ENCODE measurements at regions not wholly inside any gene's neighbourhood (a gene's known extent, or its start where the extent isn't known, plus 50 kb on each side); places are given as distances from the start of the nearest gene placed in this dataset.

GRCh38 chr4:8748236-8748575 lies 123.4 kb downstream of the HMX1 start:
- H3K4me3 ChIP-seq (ENCODE audit: low read depth, low read length) = no peak overlapping the region
- DNase-seq (ENCODE audit: low read depth) = no peak
- TF ChIP-seq CTCF (IDR thresholded peaks at IDR 0.05; ENCODE audit: insufficient read depth, low read depth, low read length) = no peak

DNA sequence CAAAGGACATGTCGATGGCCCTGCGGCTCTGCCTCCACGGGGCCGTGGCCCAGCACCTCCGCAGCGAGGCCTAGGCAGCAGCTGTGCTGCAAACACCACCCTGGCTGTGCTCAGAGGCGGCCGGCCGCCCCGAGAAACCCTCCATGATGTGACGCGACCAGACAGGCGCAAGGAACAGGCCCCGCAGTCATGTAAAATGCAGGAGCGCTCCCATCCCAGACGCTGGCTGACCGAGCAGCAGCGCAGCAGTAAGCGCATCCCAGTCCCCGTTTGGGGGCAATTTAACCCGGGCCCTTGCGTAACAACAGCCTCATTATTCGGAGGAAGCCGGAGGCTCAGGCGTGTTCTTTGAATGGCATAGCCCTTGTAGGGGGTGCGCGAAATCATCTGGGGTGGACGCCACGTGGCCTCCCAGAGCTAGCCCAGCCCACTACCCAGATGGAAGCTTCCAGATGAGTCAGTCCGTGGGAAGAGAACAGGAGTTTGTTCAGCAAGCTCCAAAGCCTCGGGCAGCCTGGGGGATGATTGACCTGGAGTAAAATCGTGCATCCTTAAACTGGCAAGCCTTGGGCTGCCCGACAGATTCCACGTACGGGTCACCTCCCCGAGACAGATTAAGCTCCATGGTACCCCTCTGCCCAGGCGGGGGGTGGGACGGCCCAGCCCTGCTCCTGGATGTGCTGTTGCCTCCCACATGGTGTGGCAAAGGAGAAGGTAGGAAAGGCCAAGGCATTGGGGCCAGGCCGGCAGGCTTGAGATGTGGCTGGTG lies 124.0 kb downstream of the HMX1 start:
- TF ChIP-seq CTCF (IDR thresholded peaks at IDR 0.05; ENCODE audit: insufficient read depth, low read depth, low read length) = no peak
- H3K4me3 ChIP-seq (ENCODE audit: low read depth, low read length) = no peak overlapping the region
- no peak for DNase-seq (ENCODE audit: low read depth)

DNA sequence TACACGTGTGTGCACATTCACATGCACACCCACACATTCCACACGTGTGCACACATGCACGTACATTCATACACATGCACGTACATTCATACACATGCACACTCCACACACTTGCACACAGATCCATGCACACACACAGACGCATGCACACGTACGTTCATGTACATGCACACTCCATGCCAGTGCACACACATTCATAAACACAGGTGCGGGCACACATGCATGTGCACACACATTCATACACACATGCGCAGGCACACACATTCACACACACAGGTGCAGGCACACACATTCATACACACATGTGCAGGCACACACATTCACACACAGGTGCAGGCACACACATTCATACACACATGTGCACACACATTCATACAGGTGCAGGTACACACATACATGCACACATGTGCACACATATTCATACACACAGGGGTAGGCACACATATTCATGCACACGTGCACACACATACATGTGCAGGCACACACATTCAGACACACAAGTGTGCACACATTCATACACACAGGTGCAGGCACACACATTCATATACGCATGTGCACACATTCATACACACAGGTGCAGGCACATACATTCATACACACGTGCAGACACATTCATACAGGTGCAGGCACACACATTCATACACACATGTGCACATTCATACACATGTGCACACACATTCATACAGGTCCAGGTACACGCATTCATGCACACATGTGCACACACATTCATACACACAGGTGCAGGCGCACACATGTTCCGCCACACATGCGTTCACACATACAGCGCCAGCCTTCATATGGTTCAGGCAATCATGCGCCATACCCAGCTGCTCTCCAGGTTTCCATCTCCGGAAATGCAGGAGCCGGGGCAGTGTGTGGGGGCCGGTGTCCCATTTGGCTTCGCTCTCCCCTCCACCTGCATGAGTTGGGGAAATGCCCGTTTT lies 124.8 kb downstream of the HMX1 start:
- no peak for TF ChIP-seq CTCF (IDR thresholded peaks at IDR 0.05; ENCODE audit: insufficient read depth, low read depth, low read length)
- H3K4me3 ChIP-seq (ENCODE audit: low read depth, low read length) = no peak overlapping the region
- no peak for DNase-seq (ENCODE audit: low read depth)

- no peak for TF ChIP-seq CTCF (IDR thresholded peaks at IDR 0.05; ENCODE audit: insufficient read depth, low read depth, low read length)
- DNase-seq (ENCODE audit: low read depth) = no peak
- no peak overlapping the region for H3K4me3 ChIP-seq (ENCODE audit: low read depth, low read length)
Measured at GRCh38 chr4:8745826-8746225, 125.8 kb downstream of the HMX1 start.

DNA sequence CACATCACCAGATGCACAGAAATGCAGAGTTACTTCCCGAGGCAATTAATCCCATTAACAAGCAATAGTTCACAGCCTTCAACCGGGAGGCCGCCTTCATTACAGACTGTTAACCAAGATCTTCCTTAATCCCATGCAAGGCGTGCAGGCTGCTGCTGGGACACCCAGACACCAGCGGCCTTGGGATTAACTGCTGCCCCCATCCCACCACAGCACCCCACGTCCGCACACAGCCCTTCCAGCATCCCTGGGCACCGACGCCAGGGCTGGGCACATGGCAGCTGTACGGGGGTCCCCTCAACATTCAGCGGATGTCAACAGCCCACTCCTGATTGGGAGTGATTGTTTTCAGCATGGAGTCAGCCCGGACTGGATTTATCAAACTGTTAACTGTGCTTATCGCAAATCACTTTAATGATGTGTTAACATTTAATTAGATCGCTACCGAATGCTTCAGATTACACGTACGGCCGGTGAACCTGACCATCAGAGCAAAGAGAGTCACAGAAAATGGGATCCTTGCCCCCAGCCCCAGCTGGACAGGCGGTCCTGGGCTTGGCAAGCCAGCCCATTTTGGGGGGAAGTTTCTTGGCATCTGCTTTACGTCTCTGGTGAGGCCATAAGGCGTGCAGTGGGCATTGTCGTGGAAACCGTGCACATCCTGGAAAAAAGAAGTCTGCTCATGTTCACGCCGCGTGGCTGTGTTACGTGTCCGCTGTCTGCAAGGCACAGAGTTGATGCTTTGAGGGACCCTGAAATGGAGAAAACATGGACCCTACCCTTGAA lies 126.4 kb downstream of the HMX1 start:
- TF ChIP-seq CTCF (IDR thresholded peaks at IDR 0.05; ENCODE audit: insufficient read depth, low read depth, low read length) = no peak
- H3K4me3 ChIP-seq (ENCODE audit: low read depth, low read length) = no peak overlapping the region
- DNase-seq (ENCODE audit: low read depth) = no peak

DNA sequence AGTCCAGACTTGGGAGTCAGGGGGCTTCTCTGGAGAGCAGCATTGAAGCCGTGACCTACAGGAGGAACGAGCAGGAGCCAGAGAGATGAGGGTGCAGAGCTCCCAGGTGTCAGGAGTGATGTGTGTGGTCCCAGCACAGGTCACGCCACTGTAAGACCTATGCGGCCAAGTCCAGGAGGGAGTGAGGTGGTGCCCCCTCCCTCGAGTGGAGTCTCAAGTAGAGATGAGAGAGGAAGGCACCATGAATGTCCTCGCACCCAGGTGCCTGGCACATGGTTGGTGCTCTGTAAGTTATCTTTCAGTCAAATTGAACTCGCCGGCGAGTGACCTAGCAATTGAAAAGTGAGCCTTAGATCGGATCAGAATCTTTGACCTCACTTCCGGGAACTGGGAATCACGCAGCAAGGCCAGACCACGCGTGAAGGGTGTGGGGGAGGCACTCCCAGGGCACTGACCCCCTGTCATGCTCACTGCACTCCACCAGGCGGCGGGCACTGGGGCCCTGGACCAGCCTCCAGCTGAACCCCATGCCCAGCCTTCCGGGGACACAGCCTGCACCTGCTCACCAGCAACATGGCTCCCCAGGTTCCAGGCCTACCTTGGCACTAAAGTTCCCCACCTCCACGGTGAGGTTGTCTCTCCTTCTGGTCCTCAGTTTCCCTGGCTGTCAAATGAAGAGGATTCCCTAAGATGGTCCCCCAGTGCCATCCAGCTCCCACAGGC lies 127.4 kb downstream of the HMX1 start:
- H3K4me3 ChIP-seq (ENCODE audit: low read depth, low read length) = no peak overlapping the region
- no peak for DNase-seq (ENCODE audit: low read depth)
- no peak for TF ChIP-seq CTCF (IDR thresholded peaks at IDR 0.05; ENCODE audit: insufficient read depth, low read depth, low read length)
